ENCODE measurements at regions not wholly inside any gene's neighbourhood (a gene's known extent, or its start where the extent isn't known, plus 50 kb on each side); places are given as distances from the start of the nearest gene placed in this dataset.

GRCh38 chr2:129801575-129801974 is 177.9 kb upstream of the RAB6C start:
- TF ChIP-seq CTCF (conservative IDR thresholded peaks at IDR 0.05; ENCODE audit: low read depth, low read length): no peak
- Histone ChIP-seq H3K79me2 (ENCODE audit: insufficient read depth, low read depth) (no peaks in the 10 kb centered on the region), H3K4me1 (ENCODE audit: low read depth, poor library complexity, severe bottlenecking) (no peaks in the 10 kb centered on the region), H3K4me2 (no peak overlapping the region), H3K36me3 (ENCODE audit: insufficient read depth) (no peaks in the 10 kb centered on the region), H2AFZ (ENCODE audit: low read depth) (no peak overlapping the region), H3K4me3 (IDR thresholded peaks at IDR 0.05; ENCODE audit: insufficient read depth, low read depth, low read length) (no peak overlapping the region), H3K9ac (no peak overlapping the region), H4K20me1 (ENCODE audit: insufficient read depth) (no peaks in the 10 kb centered on the region), H3K27me3 (ENCODE audit: insufficient read depth, low read depth) (no peaks in the 10 kb centered on the region), H3K27ac (no peak overlapping the region)

- H3K4me2 ChIP-seq: no peak overlapping the region
- no peak overlapping the region for H3K27ac ChIP-seq
- no peak overlapping the region for H3K4me3 ChIP-seq (IDR thresholded peaks at IDR 0.05; ENCODE audit: insufficient read depth, low read depth, low read length)
- H3K4me1 ChIP-seq (ENCODE audit: low read depth, poor library complexity, severe bottlenecking): no peaks in the 10 kb centered on the region
- no peaks in the 10 kb centered on the region for H3K79me2 ChIP-seq (ENCODE audit: insufficient read depth, low read depth)
- no peak for TF ChIP-seq CTCF (conservative IDR thresholded peaks at IDR 0.05; ENCODE audit: low read depth, low read length)
- H3K9ac ChIP-seq: no peak overlapping the region
- H4K20me1 ChIP-seq (ENCODE audit: insufficient read depth): no peaks in the 10 kb centered on the region
- H2AFZ ChIP-seq (ENCODE audit: low read depth): no peak overlapping the region
- H3K27me3 ChIP-seq (ENCODE audit: insufficient read depth, low read depth): no peaks in the 10 kb centered on the region
- no peaks in the 10 kb centered on the region for H3K36me3 ChIP-seq (ENCODE audit: insufficient read depth)
Measured at GRCh38 chr2:129802290-129802689, 177.2 kb upstream of the RAB6C start.

- H3K9ac ChIP-seq: no peak overlapping the region
- no peak overlapping the region for H2AFZ ChIP-seq (ENCODE audit: low read depth)
- H4K20me1 ChIP-seq (ENCODE audit: insufficient read depth): no peaks in the 10 kb centered on the region
- no peaks in the 10 kb centered on the region for H3K36me3 ChIP-seq (ENCODE audit: insufficient read depth)
- no peaks in the 10 kb centered on the region for H3K79me2 ChIP-seq (ENCODE audit: insufficient read depth, low read depth)
- no peak overlapping the region for H3K27ac ChIP-seq
- H3K27me3 ChIP-seq (ENCODE audit: insufficient read depth, low read depth): no peaks in the 10 kb centered on the region
- no peak overlapping the region for H3K4me2 ChIP-seq
- H3K4me3 ChIP-seq (IDR thresholded peaks at IDR 0.05; ENCODE audit: insufficient read depth, low read depth, low read length): no peak overlapping the region
- no peaks in the 10 kb centered on the region for H3K4me1 ChIP-seq (ENCODE audit: low read depth, poor library complexity, severe bottlenecking)
- TF ChIP-seq CTCF (conservative IDR thresholded peaks at IDR 0.05; ENCODE audit: low read depth, low read length): no peak
Measured at GRCh38 chr2:129803032-129803431, 176.4 kb upstream of the RAB6C start.

GRCh38 chr2:129803871-129804270 is 175.6 kb upstream of the RAB6C start:
- Histone ChIP-seq H3K4me3 (IDR thresholded peaks at IDR 0.05; ENCODE audit: insufficient read depth, low read depth, low read length) (no peak overlapping the region), H3K36me3 (ENCODE audit: insufficient read depth) (no peaks in the 10 kb centered on the region), H3K4me2 (no peak overlapping the region), H2AFZ (ENCODE audit: low read depth) (no peak overlapping the region), H3K27ac (no peak overlapping the region), H3K79me2 (ENCODE audit: insufficient read depth, low read depth) (no peaks in the 10 kb centered on the region), H3K9ac (no peak overlapping the region), H3K27me3 (ENCODE audit: insufficient read depth, low read depth) (no peaks in the 10 kb centered on the region), H3K4me1 (ENCODE audit: low read depth, poor library complexity, severe bottlenecking) (no peaks in the 10 kb centered on the region), H4K20me1 (ENCODE audit: insufficient read depth) (no peaks in the 10 kb centered on the region)
- no peak for TF ChIP-seq CTCF (conservative IDR thresholded peaks at IDR 0.05; ENCODE audit: low read depth, low read length)

GRCh38 chr2:129805899-129806298 is 173.6 kb upstream of the RAB6C start:
- Histone ChIP-seq H4K20me1 (ENCODE audit: insufficient read depth) (no peaks in the 10 kb centered on the region), H3K27me3 (ENCODE audit: insufficient read depth, low read depth) (no peaks in the 10 kb centered on the region), H3K4me1 (ENCODE audit: low read depth, poor library complexity, severe bottlenecking) (no peaks in the 10 kb centered on the region), H3K79me2 (ENCODE audit: insufficient read depth, low read depth) (no peaks in the 10 kb centered on the region), H3K36me3 (ENCODE audit: insufficient read depth) (no peaks in the 10 kb centered on the region), H3K27ac (no peak overlapping the region), H3K4me2 (no peak overlapping the region), H3K9ac (no peak overlapping the region), H2AFZ (ENCODE audit: low read depth) (no peak overlapping the region), H3K4me3 (IDR thresholded peaks at IDR 0.05; ENCODE audit: insufficient read depth, low read depth, low read length) (no peak overlapping the region)
- TF ChIP-seq CTCF (conservative IDR thresholded peaks at IDR 0.05; ENCODE audit: low read depth, low read length): no peak

All from KMS-11 (cell line).